ENCODE measurements at regions not wholly inside any gene's neighbourhood (a gene's known extent, or its start where the extent isn't known, plus 50 kb on each side); places are given as distances from the start of the nearest gene placed in this dataset.
"Not testable (repeated sequence)": the region's sequence is repeated elsewhere in the genome, so short reads cannot be mapped to it uniquely, and the experiment has no call there.

- no peak for DNase-seq
These were observed 440.3 kb upstream of the AADAT start for GRCh38 chr4:170529748-170530722.

GRCh38 chr4:170526471-170526870, 436.7 kb upstream of the AADAT start:
- DNase-seq: no peak

- no peak for DNase-seq
These were observed 432.7 kb upstream of the AADAT start for GRCh38 chr4:170522427-170522970.

GRCh38 chr4:170497689-170498088, 407.9 kb upstream of the AADAT start:
- DNase-seq: no peak

GRCh38 chr4:170497112-170497511, 407.4 kb upstream of the AADAT start:
- DNase-seq: no peak

GRCh38 chr4:170491981-170492380, 402.2 kb upstream of the AADAT start:
- no peak for DNase-seq

GRCh38 chr4:170476351-170476750, 386.6 kb upstream of the AADAT start:
- DNase-seq: no peak

GRCh38 chr4:170465429-170465828, 375.7 kb upstream of the AADAT start:
- no peak for DNase-seq

GRCh38 chr4:170464614-170465197, 374.9 kb upstream of the AADAT start:
- no peak for DNase-seq

- DNase-seq: no peak
These were observed 357.0 kb upstream of the AADAT start for GRCh38 chr4:170446782-170447181.

GRCh38 chr4:170441146-170441545, 351.4 kb upstream of the AADAT start:
- DNase-seq: not testable (repeated sequence)

- no peak for DNase-seq
These were observed 339.2 kb upstream of the AADAT start for GRCh38 chr4:170428929-170429328.

- DNase-seq: no peak
These were observed 335.9 kb upstream of the AADAT start for GRCh38 chr4:170425521-170426143.

- DNase-seq: no peak
These were observed 335.3 kb upstream of the AADAT start for GRCh38 chr4:170425040-170425439.

GRCh38 chr4:170423137-170423536, 333.4 kb upstream of the AADAT start:
- DNase-seq: no peak

GRCh38 chr4:170420255-170420693, 330.5 kb upstream of the AADAT start:
- DNase-seq: no peak

- DNase-seq: no peak
These were observed 325.2 kb upstream of the AADAT start for GRCh38 chr4:170414961-170415360.

- no peak for DNase-seq
These were observed 324.6 kb upstream of the AADAT start for GRCh38 chr4:170414360-170414759.

GRCh38 chr4:170413951-170414350, 324.2 kb upstream of the AADAT start:
- DNase-seq: no peak

GRCh38 chr4:170400361-170400760, 310.6 kb upstream of the AADAT start:
- DNase-seq: no peak

GRCh38 chr4:170399581-170400293, 310.0 kb upstream of the AADAT start:
- no peak for DNase-seq

GRCh38 chr4:170398218-170398617, 308.5 kb upstream of the AADAT start:
- no peak for DNase-seq

GRCh38 chr4:170395773-170396172, 306.0 kb upstream of the AADAT start:
- no peak for DNase-seq

Data from stimulated activated CD4-positive, alpha-beta T cell treated with anti-CD3 and anti-CD28 coated beads, Interleukin-2, amount 100 ng/mL, for 48 hours (primary cell).